ENCODE measurements at regions not wholly inside any gene's neighbourhood (a gene's known extent, or its start where the extent isn't known, plus 50 kb on each side); places are given as distances from the start of the nearest gene placed in this dataset.
"Not testable (repeated sequence)": the region's sequence is repeated elsewhere in the genome, so short reads cannot be mapped to it uniquely, and the experiment has no call there.

DNA sequence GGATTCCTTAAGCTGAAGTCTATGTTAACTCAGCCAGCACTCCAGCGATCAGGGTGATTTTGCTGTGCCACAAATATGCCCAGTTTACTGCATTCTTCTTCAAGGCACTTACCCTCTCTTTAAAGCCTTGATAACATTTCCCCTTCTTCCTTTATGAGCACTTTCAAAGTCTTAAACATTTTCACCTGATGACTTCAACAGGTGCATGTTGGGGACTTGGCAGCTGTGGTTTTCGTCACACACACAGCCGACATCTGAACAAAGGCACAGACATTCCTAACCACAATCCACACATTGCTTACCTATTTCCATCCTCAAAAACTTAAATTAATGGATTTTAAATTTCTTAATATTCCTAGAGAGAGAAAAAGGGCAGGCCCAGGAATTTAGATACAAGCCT, 331.5 kb downstream of the CRPPA start:
- TF ChIP-seq, protein P1, sequence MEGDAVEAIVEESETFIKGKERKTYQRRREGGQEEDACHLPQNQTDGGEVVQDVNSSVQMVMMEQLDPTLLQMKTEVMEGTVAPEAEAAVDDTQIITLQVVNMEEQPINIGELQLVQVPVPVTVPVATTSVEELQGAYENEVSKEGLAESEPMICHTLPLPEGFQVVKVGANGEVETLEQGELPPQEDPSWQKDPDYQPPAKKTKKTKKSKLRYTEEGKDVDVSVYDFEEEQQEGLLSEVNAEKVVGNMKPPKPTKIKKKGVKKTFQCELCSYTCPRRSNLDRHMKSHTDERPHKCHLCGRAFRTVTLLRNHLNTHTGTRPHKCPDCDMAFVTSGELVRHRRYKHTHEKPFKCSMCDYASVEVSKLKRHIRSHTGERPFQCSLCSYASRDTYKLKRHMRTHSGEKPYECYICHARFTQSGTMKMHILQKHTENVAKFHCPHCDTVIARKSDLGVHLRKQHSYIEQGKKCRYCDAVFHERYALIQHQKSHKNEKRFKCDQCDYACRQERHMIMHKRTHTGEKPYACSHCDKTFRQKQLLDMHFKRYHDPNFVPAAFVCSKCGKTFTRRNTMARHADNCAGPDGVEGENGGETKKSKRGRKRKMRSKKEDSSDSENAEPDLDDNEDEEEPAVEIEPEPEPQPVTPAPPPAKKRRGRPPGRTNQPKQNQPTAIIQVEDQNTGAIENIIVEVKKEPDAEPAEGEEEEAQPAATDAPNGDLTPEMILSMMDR (IDR thresholded peaks at IDR 0.05; ENCODE audit: low read length): no peak
- TF ChIP-seq EZH2 (optimal IDR thresholded peaks at IDR 0.05; ENCODE audit: low read depth, low read length) (no peak), EZH2phosphoT487 (IDR thresholded peaks at IDR 0.05; ENCODE audit: low read length) (no peak)
- Histone ChIP-seq H3K27me3 (replicated peaks; ENCODE audit: insufficient read depth, low read length) (no peaks in the 10 kb centered on the region), H4K20me1 (ENCODE audit: insufficient read depth, low read length) (no peaks in the 10 kb centered on the region), H3K36me3 (replicated peaks; ENCODE audit: insufficient read depth, low read length) (no peaks in the 10 kb centered on the region; the same call in 1 of the 2 replicates), H2AFZ (ENCODE audit: low read length) (no peak overlapping the region), H3K9me3 (replicated peaks; ENCODE audit: insufficient read depth, low read length) (no peaks in the 10 kb centered on the region), H3K4me1 (ENCODE audit: low read length) (no peaks in the 10 kb centered on the region), H3K4me2 (ENCODE audit: low read depth, low read length) (no peak overlapping the region), H3K9ac (ENCODE audit: low read length) (no peak overlapping the region), H3K9me2 (replicated peaks; ENCODE audit: insufficient read depth, low read length) (no peaks in the 10 kb centered on the region), H3K79me2 (ENCODE audit: low read length) (no peaks in the 10 kb centered on the region), H3K27ac (ENCODE audit: low read length) (no peak overlapping the region), H3F3A (ENCODE audit: insufficient read depth, low read length) (no peaks in the 10 kb centered on the region), H3K4me3 (ENCODE audit: low read length) (no peak overlapping the region)
- DNase-seq: no peak

DNA sequence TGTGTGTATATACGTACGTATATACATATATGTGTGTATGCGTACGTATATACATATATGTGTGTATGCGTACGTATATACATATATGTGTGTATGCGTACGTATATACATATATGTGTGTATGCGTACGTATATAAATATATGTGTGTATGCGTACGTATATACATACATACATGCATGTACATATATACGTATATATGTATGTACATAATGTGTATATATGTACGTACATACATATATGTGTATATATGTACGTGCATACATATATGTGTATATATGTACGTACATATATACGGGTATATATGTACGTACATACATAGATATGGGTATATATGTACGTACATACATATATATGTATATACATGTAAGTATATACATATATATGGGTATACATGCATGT, 332.1 kb downstream of the CRPPA start:
- H3K79me2 ChIP-seq (ENCODE audit: low read length): no peaks in the 10 kb centered on the region
- DNase-seq: no peak
- no peaks in the 10 kb centered on the region; the same call in 1 of the 2 replicates for H3K36me3 ChIP-seq (replicated peaks; ENCODE audit: insufficient read depth, low read length)
- no peak overlapping the region for H3K4me3 ChIP-seq (ENCODE audit: low read length)
- no peak overlapping the region for H3K9ac ChIP-seq (ENCODE audit: low read length)
- H3K27me3 ChIP-seq (replicated peaks; ENCODE audit: insufficient read depth, low read length): no peaks in the 10 kb centered on the region
- H3K27ac ChIP-seq (ENCODE audit: low read length): no peak overlapping the region
- no peaks in the 10 kb centered on the region for H3K4me1 ChIP-seq (ENCODE audit: low read length)
- no peak overlapping the region for H2AFZ ChIP-seq (ENCODE audit: low read length)
- no peaks in the 10 kb centered on the region for H3K9me3 ChIP-seq (replicated peaks; ENCODE audit: insufficient read depth, low read length)
- no peak for TF ChIP-seq EZH2 (optimal IDR thresholded peaks at IDR 0.05; ENCODE audit: low read depth, low read length)
- TF ChIP-seq, protein P1 (IDR thresholded peaks at IDR 0.05; ENCODE audit: low read length): no peak
- TF ChIP-seq EZH2phosphoT487 (IDR thresholded peaks at IDR 0.05; ENCODE audit: low read length): no peak
- no peak overlapping the region for H3K4me2 ChIP-seq (ENCODE audit: low read depth, low read length)
- no peaks in the 10 kb centered on the region for H3K9me2 ChIP-seq (replicated peaks; ENCODE audit: insufficient read depth, low read length)
- H3F3A ChIP-seq (ENCODE audit: insufficient read depth, low read length): no peaks in the 10 kb centered on the region
- no peaks in the 10 kb centered on the region for H4K20me1 ChIP-seq (ENCODE audit: insufficient read depth, low read length)

DNA sequence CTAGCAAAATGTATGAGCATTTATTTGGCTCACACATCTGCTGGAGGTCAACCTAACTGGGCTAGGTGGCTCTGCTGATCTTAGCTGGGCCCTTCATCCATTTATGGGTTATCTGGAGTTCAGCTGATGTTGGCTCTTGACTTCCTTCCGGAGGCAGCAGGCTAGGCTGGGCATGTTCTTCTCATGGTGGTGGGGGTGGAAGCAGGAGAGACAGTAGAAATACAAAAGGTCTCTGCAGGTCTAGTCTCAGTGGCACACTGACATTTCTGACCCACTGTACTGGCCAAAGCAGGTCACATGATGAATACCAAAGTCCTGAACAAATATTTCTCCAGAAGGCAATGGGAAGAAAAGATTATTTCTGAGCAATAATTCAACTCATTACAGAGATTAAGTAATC, 334.6 kb downstream of the CRPPA start:
- TF ChIP-seq EZH2 (optimal IDR thresholded peaks at IDR 0.05; ENCODE audit: low read depth, low read length) (no peak), EZH2phosphoT487 (IDR thresholded peaks at IDR 0.05; ENCODE audit: low read length) (no peak)
- no peak overlapping the region for H3K9ac ChIP-seq (ENCODE audit: low read length)
- no peaks in the 10 kb centered on the region for H3K9me2 ChIP-seq (replicated peaks; ENCODE audit: insufficient read depth, low read length)
- no peaks in the 10 kb centered on the region for H3K27me3 ChIP-seq (replicated peaks; ENCODE audit: insufficient read depth, low read length)
- H4K20me1 ChIP-seq (ENCODE audit: insufficient read depth, low read length): no peaks in the 10 kb centered on the region
- H2AFZ ChIP-seq (ENCODE audit: low read length): no peak overlapping the region
- no peak for DNase-seq
- H3K36me3 ChIP-seq (replicated peaks; ENCODE audit: insufficient read depth, low read length): no peaks in the 10 kb centered on the region
- H3K4me2 ChIP-seq (ENCODE audit: low read depth, low read length): no peak overlapping the region
- no peak overlapping the region for H3K27ac ChIP-seq (ENCODE audit: low read length)
- H3K4me1 ChIP-seq (ENCODE audit: low read length): no peaks in the 10 kb centered on the region
- no peaks in the 10 kb centered on the region for H3F3A ChIP-seq (ENCODE audit: insufficient read depth, low read length)
- H3K4me3 ChIP-seq (ENCODE audit: low read length): no peak overlapping the region
- H3K9me3 ChIP-seq (replicated peaks; ENCODE audit: insufficient read depth, low read length): no peaks in the 10 kb centered on the region
- no peaks in the 10 kb centered on the region for H3K79me2 ChIP-seq (ENCODE audit: low read length)

DNA sequence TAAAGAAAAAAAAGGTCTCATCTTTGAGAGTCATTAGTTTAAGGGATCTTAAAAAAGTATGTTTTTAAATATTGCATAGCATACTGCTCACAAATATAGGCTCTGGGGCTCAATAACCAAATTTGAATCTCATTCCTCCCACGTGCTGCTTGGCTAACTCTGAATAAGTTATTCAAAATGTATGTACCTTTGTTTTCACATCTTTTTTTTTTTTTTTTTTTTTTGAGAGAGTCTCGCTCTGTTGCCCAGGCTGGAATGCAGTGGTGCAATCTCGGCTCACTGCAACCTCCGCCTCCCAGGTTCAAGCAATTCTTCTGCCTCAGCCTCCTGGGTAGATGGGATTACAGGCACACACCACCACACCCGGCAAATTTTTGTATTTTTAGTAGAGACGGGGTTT, 335.6 kb downstream of the CRPPA start:
- DNase-seq; H3K79me2 ChIP-seq (ENCODE audit: low read length); H3K9me3 ChIP-seq (replicated peaks; ENCODE audit: insufficient read depth, low read length); H3K27me3 ChIP-seq (replicated peaks; ENCODE audit: insufficient read depth, low read length); H3K9me2 ChIP-seq (replicated peaks; ENCODE audit: insufficient read depth, low read length); H4K20me1 ChIP-seq (ENCODE audit: insufficient read depth, low read length); H3K4me3 ChIP-seq (ENCODE audit: low read length); H3F3A ChIP-seq (ENCODE audit: insufficient read depth, low read length); H2AFZ ChIP-seq (ENCODE audit: low read length); H3K4me1 ChIP-seq (ENCODE audit: low read length); H3K9ac ChIP-seq (ENCODE audit: low read length); H3K27ac ChIP-seq (ENCODE audit: low read length); H3K4me2 ChIP-seq (ENCODE audit: low read depth, low read length); H3K36me3 ChIP-seq (replicated peaks; ENCODE audit: insufficient read depth, low read length): not testable (repeated sequence)

Measured in MM.1S (cell line).